GM20431 (cell line): ENCODE measurements at regions not wholly inside any gene's neighbourhood (a gene's known extent, or its start where the extent isn't known, plus 50 kb on each side); places are given as distances from the start of the nearest gene placed in this dataset.
"Not testable (repeated sequence)": the region's sequence is repeated elsewhere in the genome, so short reads cannot be mapped to it uniquely, and the experiment has no call there.

Experiments
- in situ Hi-C: fragments of 300-500 bp; cut with MseI, MboI; formaldehyde crosslinking; loops from one replicate; pipeline ENCODE4 v1.15.0; 2020; ENCODE audit warnings: low sequenced_read_pairs; ENCODE audit not compliant: unreplicated experiment

GRCh38 chr1:101507547-101507971, 270.7 kb downstream of the S1PR1 start:
- in situ Hi-C loops: no loop called here

GRCh38 chr1:101508913-101509312, 272.1 kb downstream of the S1PR1 start:
- in situ Hi-C loops: no loop called here

GRCh38 chr1:101509370-101509769, 272.6 kb downstream of the S1PR1 start:
- in situ Hi-C loops: no loop called here

- in situ Hi-C loops: no loop called here
These were observed 274.5 kb downstream of the S1PR1 start for GRCh38 chr1:101511202-101511891.

GRCh38 chr1:101520302-101520701, 283.5 kb downstream of the S1PR1 start:
- in situ Hi-C loops: no loop called here

GRCh38 chr1:101522486-101522885, 285.7 kb downstream of the S1PR1 start:
- in situ Hi-C loops: no loop called here

GRCh38 chr1:101526813-101527212, 290.0 kb downstream of the S1PR1 start:
- in situ Hi-C loops: no loop called here

GRCh38 chr1:101532377-101532776, 295.6 kb downstream of the S1PR1 start:
- in situ Hi-C loops: no loop called here

- in situ Hi-C loops: no loop called here
These were observed 303.3 kb downstream of the S1PR1 start for GRCh38 chr1:101540161-101540560.

GRCh38 chr1:101546885-101547284, 310.1 kb downstream of the S1PR1 start:
- in situ Hi-C loops: no loop called here

- in situ Hi-C loops: no loop called here
These were observed 310.5 kb downstream of the S1PR1 start for GRCh38 chr1:101547357-101547756.

GRCh38 chr1:101548376-101548775, 311.6 kb downstream of the S1PR1 start:
- in situ Hi-C loops: no loop called here

GRCh38 chr1:101550581-101550980, 313.8 kb downstream of the S1PR1 start:
- in situ Hi-C loops: no loop called here

GRCh38 chr1:101566883-101567538, 330.2 kb downstream of the S1PR1 start:
- in situ Hi-C loops: no loop called here

GRCh38 chr1:101567582-101568189, 330.9 kb downstream of the S1PR1 start:
- in situ Hi-C loops: no loop called here

GRCh38 chr1:101587741-101588140, 350.9 kb downstream of the S1PR1 start:
- in situ Hi-C loops: no loop called here

- in situ Hi-C loops: no loop called here
These were observed 351.9 kb downstream of the S1PR1 start for GRCh38 chr1:101588677-101589076.

- in situ Hi-C loops: no loop called here
These were observed 356.0 kb downstream of the S1PR1 start for GRCh38 chr1:101592845-101593244.

- in situ Hi-C loops: no loop called here
These were observed 359.1 kb downstream of the S1PR1 start for GRCh38 chr1:101595881-101596374.

- in situ Hi-C loops: not testable (repeated sequence)
These were observed 363.8 kb downstream of the S1PR1 start for GRCh38 chr1:101600615-101601014.

GRCh38 chr1:101603726-101604125, 366.9 kb downstream of the S1PR1 start:
- in situ Hi-C loops: no loop called here
